ENCODE measurements at regions not wholly inside any gene's neighbourhood (a gene's known extent, or its start where the extent isn't known, plus 50 kb on each side); places are given as distances from the start of the nearest gene placed in this dataset.
A peak's percentile ranks its signal among the peaks of the same experiment; 100 is the strongest.

DNA sequence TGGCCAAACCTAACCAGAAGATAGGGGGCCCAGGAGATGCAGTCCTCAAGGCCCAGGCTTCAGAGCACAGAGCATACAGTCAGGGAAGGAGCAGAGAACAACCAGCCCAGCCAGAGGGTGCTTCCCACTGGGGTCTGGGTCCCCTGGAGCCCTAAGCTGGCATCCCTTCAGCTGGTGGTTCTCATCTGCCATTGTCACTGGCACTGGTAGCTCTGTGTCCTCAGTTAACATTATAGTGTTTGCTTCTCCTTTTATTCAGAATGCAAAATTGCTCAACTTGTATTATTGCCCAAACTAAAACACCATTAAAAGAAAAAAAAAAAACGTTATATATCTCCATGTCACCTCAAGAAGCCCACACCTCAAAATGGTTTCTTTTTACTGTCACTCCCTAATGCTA, 219.2 kb downstream of the ENC1 start:
- Mint-ChIP-seq H3K9me3 (no peaks in the 10 kb centered on the region), H3K36me3 (ENCODE audit: low read depth) (no peaks in the 10 kb centered on the region), H3K4me3 (no peak overlapping the region), H3K27ac (no peak overlapping the region), H3K4me1 (ENCODE audit: low read depth) (no peaks in the 10 kb centered on the region), H3K27me3 (ENCODE audit: insufficient read depth) (peaks cover 11% of the 10 kb centered on the region)
- DNase-seq (ENCODE audit: low spot score): no peak
- intact Hi-C loops (cut with micrococcal nuclease): no loop called here

GRCh38 chr5:74420947-74421346, 219.6 kb downstream of the ENC1 start:
- H3K27ac Mint-ChIP-seq: peak overlapping the region; percentile 33
- no peaks in the 10 kb centered on the region for H3K36me3 Mint-ChIP-seq (ENCODE audit: low read depth)
- DNase-seq (ENCODE audit: low spot score): no peak
- intact Hi-C loops (cut with micrococcal nuclease): no loop called here
- no peaks in the 10 kb centered on the region for H3K9me3 Mint-ChIP-seq
- H3K27me3 Mint-ChIP-seq (ENCODE audit: insufficient read depth): peaks cover 11% of the 10 kb centered on the region
- H3K4me3 Mint-ChIP-seq: no peak overlapping the region
- no peaks in the 10 kb centered on the region for H3K4me1 Mint-ChIP-seq (ENCODE audit: low read depth)

- DNase-seq (ENCODE audit: low spot score): no peak
- H3K4me3 Mint-ChIP-seq: no peak overlapping the region
- no peaks in the 10 kb centered on the region for H3K9me3 Mint-ChIP-seq
- no peak overlapping the region for H3K27ac Mint-ChIP-seq
- intact Hi-C loops (cut with micrococcal nuclease): no loop called here
- no peaks in the 10 kb centered on the region for H3K36me3 Mint-ChIP-seq (ENCODE audit: low read depth)
- H3K4me1 Mint-ChIP-seq (ENCODE audit: low read depth): no peaks in the 10 kb centered on the region
- H3K27me3 Mint-ChIP-seq (ENCODE audit: insufficient read depth): peaks cover 11% of the 10 kb centered on the region
Observed at GRCh38 chr5:74420220-74420619, 220.3 kb downstream of the ENC1 start.

- intact Hi-C loops (cut with micrococcal nuclease): no loop called here
- no peaks in the 10 kb centered on the region for H3K9me3 Mint-ChIP-seq
- no peak overlapping the region for H3K4me3 Mint-ChIP-seq
- no peaks in the 10 kb centered on the region for H3K36me3 Mint-ChIP-seq (ENCODE audit: low read depth)
- peaks cover 11% of the 10 kb centered on the region for H3K27me3 Mint-ChIP-seq (ENCODE audit: insufficient read depth)
- H3K4me1 Mint-ChIP-seq (ENCODE audit: low read depth): no peaks in the 10 kb centered on the region
- H3K27ac Mint-ChIP-seq: no peak overlapping the region
- no peak for DNase-seq (ENCODE audit: low spot score)
Observed at GRCh38 chr5:74419468-74419867, 221.1 kb downstream of the ENC1 start.

DNA sequence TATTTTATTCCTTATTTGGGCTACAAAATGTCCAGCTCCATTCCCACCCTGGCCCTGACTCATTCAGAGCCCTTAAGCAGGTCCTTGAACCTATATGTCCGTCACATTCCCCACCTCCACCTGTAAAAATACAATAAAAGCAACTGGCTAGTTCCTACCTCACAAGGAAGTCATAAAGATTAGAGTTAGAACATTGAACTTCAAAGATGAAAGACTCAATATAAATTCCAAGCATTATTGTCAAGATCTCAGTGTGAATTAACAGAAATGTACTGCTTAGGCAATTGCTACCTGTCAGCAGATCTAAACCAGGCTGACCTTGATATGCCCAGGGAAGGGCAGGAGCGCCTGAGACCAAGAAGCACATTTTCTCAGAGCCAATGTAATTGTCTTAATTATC, 221.8 kb downstream of the ENC1 start:
- Mint-ChIP-seq H3K9me3 (no peaks in the 10 kb centered on the region), H3K36me3 (ENCODE audit: low read depth) (no peaks in the 10 kb centered on the region), H3K27ac (no peak overlapping the region), H3K4me1 (ENCODE audit: low read depth) (no peaks in the 10 kb centered on the region), H3K27me3 (ENCODE audit: insufficient read depth) (peaks cover 13% of the 10 kb centered on the region), H3K4me3 (no peak overlapping the region)
- intact Hi-C loops (cut with micrococcal nuclease): no loop called here
- no peak for DNase-seq (ENCODE audit: low spot score)

DNA sequence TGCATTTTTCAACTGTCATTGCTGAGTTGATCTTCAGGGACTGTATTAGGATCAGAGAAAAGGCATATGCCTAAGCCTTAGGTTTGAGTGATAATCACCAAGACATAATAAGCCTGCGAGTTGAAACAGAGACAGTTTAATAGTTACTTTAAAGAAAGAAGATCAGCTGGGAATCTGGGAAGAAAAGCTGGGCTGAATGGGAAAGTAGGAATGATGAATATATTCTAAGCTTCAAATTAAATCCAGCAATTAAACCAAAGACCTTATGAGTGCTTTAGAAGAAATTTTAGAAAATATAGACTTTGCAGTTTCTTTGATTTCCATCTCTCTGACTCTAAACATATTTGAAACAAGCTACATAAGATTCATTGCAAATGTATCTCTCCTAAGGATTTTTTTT, 222.3 kb downstream of the ENC1 start:
- DNase-seq (ENCODE audit: low spot score): no peak
- Mint-ChIP-seq H3K4me3 (no peak overlapping the region), H3K4me1 (ENCODE audit: low read depth) (no peaks in the 10 kb centered on the region), H3K27ac (no peak overlapping the region), H3K27me3 (ENCODE audit: insufficient read depth) (peaks cover 14% of the 10 kb centered on the region), H3K9me3 (no peaks in the 10 kb centered on the region), H3K36me3 (ENCODE audit: low read depth) (no peaks in the 10 kb centered on the region)
- intact Hi-C loops (cut with micrococcal nuclease): no loop called here

- peaks cover 14% of the 10 kb centered on the region for H3K27me3 Mint-ChIP-seq (ENCODE audit: insufficient read depth)
- H3K27ac Mint-ChIP-seq: no peak overlapping the region
- no peak for DNase-seq (ENCODE audit: low spot score)
- no peaks in the 10 kb centered on the region for H3K9me3 Mint-ChIP-seq
- intact Hi-C loops (cut with micrococcal nuclease): no loop called here
- H3K4me1 Mint-ChIP-seq (ENCODE audit: low read depth): no peaks in the 10 kb centered on the region
- H3K36me3 Mint-ChIP-seq (ENCODE audit: low read depth): no peaks in the 10 kb centered on the region
- no peak overlapping the region for H3K4me3 Mint-ChIP-seq
Observed at GRCh38 chr5:74415695-74416102, 224.8 kb downstream of the ENC1 start.

DNA sequence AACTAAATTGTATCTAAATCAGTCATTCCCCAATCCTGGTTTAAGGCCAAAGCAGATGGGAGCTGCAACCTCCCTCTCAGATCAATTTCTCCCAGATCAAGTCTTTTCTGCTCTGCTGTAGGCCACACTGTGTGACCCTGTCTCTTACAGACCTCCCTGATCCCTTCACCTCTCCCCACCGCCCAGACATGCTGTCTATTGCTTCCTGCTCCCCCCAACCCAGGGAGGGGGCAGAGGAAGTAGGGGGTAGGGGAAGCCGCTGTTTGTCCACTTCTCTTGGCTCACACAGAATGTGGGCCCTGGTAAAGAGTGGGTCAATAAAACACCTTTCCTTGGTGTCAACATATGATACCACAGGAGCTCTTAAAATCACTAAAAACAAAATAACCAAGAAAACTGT, 226.3 kb downstream of the ENC1 start:
- intact Hi-C loops (cut with micrococcal nuclease): no loop called here
- no peak for DNase-seq (ENCODE audit: low spot score)
- H3K9me3 Mint-ChIP-seq: no peaks in the 10 kb centered on the region
- no peaks in the 10 kb centered on the region for H3K4me1 Mint-ChIP-seq (ENCODE audit: low read depth)
- H3K27me3 Mint-ChIP-seq (ENCODE audit: insufficient read depth): peaks cover 19% of the 10 kb centered on the region
- no peak overlapping the region for H3K27ac Mint-ChIP-seq
- H3K4me3 Mint-ChIP-seq: no peak overlapping the region
- H3K36me3 Mint-ChIP-seq (ENCODE audit: low read depth): no peaks in the 10 kb centered on the region

- Mint-ChIP-seq H3K4me3 (no peak overlapping the region), H3K27me3 (ENCODE audit: insufficient read depth) (peaks cover 19% of the 10 kb centered on the region)
Observed at GRCh38 chr5:74413403-74414048, 227.0 kb downstream of the ENC1 start.

DNA sequence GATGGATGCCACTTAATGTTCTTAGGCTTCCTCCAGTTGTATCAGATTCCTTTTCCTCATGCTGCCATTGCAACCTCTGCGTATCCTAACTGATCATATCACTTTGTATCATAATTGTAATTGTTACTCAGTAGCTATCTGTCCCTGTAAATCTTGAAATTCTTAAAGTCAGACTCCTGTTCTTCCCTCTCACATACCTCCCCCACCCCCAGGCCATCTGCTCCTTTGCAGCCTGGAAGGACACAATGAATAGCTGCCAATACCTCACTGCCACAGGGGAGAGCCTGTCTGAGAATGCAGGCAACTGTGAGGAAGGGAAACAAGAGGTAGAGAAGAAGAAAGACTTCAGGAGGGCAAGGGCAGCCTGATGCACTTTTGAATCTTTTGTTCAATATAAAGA, 228.5 kb downstream of the ENC1 start:
- Mint-ChIP-seq H3K36me3 (ENCODE audit: low read depth) (no peaks in the 10 kb centered on the region), H3K4me1 (ENCODE audit: low read depth) (no peaks in the 10 kb centered on the region), H3K4me3 (no peak overlapping the region), H3K27ac (no peak overlapping the region), H3K27me3 (ENCODE audit: insufficient read depth) (peaks cover 21% of the 10 kb centered on the region), H3K9me3 (no peaks in the 10 kb centered on the region)
- DNase-seq (ENCODE audit: low spot score): no peak
- intact Hi-C loops (cut with micrococcal nuclease): no loop called here

More at GRCh38 chr5:74413403-74414048, 227.0 kb downstream of the ENC1 start:
- intact Hi-C loops (cut with micrococcal nuclease): no loop called here
- Mint-ChIP-seq H3K9me3 (no peaks in the 10 kb centered on the region), H3K4me1 (ENCODE audit: low read depth) (no peaks in the 10 kb centered on the region), H3K36me3 (ENCODE audit: low read depth) (no peaks in the 10 kb centered on the region), H3K27ac (no peak overlapping the region)
- no peak for DNase-seq (ENCODE audit: low spot score)

DNA sequence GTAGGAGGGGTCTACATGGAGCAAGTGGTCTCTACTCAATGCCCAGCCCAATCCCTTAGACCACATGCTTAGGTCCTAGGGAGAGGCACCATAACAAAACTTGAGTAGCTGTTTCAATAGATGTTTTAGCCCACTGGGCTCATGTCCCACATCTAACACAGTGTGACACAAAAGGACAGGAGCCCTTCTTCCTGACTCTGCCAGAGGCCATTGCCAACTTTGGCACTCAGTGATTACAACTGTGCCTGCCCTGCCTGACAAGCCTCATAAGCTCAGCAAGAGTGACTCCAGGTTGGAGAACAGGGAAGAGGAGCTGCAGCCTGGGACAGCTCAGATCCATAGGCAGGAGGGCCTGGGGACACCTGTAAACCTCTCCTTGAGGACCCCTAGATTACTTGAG, 230.8 kb downstream of the ENC1 start:
- Mint-ChIP-seq H3K9me3 (no peaks in the 10 kb centered on the region), H3K27me3 (ENCODE audit: insufficient read depth) (peaks cover 20% of the 10 kb centered on the region), H3K27ac (no peak overlapping the region), H3K4me1 (ENCODE audit: low read depth) (no peaks in the 10 kb centered on the region), H3K4me3 (no peak overlapping the region), H3K36me3 (ENCODE audit: low read depth) (no peaks in the 10 kb centered on the region)
- intact Hi-C loops (cut with micrococcal nuclease): no loop called here
- no peak for DNase-seq (ENCODE audit: low spot score)

DNA sequence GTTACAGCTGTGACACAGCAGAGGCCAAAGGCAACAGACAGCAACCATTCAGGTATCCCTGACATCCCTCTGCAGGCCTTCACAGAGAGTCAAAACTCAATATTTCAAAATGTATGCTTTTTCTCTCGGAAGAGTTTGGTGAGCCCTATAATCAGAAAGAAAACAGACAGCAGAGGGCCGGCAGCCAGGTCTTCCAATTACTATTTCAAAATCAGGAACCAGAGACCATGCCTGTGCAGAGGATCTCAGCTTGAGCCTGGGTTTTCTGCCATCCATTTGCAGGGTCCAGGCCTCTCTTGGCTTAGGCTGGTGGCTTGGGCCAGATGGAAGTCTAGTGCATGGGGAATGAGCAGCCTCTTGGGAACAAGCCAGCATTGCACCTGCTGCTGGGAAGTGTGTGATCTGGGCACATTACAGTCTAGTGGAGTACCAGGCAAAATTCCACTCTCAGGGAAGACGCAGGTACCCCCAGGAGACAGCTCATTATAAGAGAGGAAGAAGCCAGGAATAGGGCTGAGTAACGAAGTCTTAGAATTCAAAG, 231.3 kb downstream of the ENC1 start:
- Mint-ChIP-seq H3K27ac (no peak overlapping the region), H3K27me3 (ENCODE audit: insufficient read depth) (peaks cover 20% of the 10 kb centered on the region), H3K4me1 (ENCODE audit: low read depth) (no peaks in the 10 kb centered on the region), H3K4me3 (no peak overlapping the region), H3K36me3 (ENCODE audit: low read depth) (no peaks in the 10 kb centered on the region), H3K9me3 (no peaks in the 10 kb centered on the region)
- DNase-seq (ENCODE audit: low spot score): no peak
- intact Hi-C loops (cut with micrococcal nuclease): no loop called here

DNA sequence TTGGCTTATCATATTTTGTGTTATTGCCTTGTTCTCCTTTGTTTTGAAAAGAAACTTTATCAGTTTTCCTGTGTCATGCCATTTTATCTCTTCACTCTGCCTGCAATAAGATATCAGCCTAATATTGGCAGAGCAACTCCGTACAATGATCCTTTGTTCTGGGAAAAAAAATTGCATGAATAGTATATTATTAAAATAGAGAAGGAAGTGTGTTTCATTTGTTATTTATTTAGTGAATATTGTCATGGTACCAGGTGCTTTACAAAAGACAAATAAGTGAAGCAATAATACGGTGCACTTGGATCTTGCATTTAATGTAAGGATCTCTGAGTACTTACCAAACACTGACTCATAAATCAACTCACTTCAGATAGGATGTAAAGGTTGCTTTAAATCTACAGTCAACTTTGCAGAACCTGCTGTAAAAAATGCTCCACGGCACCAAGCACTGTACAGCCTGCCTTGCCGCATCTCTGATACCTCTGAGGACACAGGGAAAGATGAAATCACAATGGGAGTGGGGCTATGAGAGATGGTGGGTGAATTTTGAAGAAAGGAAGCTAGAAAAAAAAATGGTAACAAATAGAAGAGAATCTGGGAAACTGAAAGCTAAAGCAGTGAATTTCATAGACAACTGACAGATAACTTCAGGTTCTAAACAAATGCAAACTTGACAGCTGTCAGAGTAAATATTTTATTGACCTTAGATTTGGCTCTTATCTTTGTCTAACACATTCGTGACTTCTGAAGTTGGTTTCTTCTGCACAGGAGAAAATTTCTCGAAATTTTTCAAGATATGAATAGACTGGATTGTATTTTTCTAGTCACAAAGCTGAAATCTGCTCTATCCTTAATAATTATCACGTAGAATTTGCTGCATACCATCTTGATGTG, 232.1 kb downstream of the ENC1 start:
- Mint-ChIP-seq H3K27ac (no peak overlapping the region), H3K9me3 (no peaks in the 10 kb centered on the region), H3K4me3 (no peak overlapping the region), H3K4me1 (ENCODE audit: low read depth) (no peaks in the 10 kb centered on the region), H3K27me3 (ENCODE audit: insufficient read depth) (peaks cover 17% of the 10 kb centered on the region), H3K36me3 (ENCODE audit: low read depth) (no peaks in the 10 kb centered on the region)
- no peak for DNase-seq (ENCODE audit: low spot score)
- intact Hi-C loops (cut with micrococcal nuclease): no loop called here

Measured in activated T-helper 1 cell treated with anti-CD3 and anti-CD28 coated beads, Interleukin-12 subunit alpha, Interleukin-12 subunit beta, Interleukin-2, Interleukin-4 antibody, amounts not matched to agents 30 ng/mL and 10 ng/mL and 1 ng/mL, durations not matched to agents 14 hours and 24 hours and 36 hours (primary cell).